T1000 (cell line): ENCODE measurements at regions not wholly inside any gene's neighbourhood (a gene's known extent, or its start where the extent isn't known, plus 50 kb on each side); places are given as distances from the start of the nearest gene placed in this dataset.

Experiments used
- DNase-seq: peaks from one replicate; lab custom pipeline; 2025; ENCODE audit warnings: mixed read lengths; lab: John Stamatoyannopoulos, UW

DNA sequence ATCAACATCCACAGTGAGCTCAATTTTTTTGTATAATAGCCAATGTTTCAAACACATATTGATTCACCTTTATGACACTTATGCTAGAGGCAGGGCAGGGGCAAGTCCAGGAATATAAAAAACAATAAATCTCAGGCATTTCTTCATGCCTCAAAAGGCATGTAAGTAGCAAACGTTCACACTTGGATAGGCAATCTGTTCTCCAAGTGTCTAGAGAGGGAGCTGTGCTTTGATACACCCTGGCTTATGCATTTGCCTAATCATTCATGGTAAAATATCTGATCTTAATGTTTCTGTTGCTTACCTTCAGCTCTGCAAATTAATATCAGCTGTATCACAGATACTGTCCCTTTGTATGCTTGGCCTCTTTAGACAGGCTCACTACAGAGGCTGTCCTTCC lies 464.5 kb upstream of the SETBP1 start:
- DNase-seq = no peak

DNA sequence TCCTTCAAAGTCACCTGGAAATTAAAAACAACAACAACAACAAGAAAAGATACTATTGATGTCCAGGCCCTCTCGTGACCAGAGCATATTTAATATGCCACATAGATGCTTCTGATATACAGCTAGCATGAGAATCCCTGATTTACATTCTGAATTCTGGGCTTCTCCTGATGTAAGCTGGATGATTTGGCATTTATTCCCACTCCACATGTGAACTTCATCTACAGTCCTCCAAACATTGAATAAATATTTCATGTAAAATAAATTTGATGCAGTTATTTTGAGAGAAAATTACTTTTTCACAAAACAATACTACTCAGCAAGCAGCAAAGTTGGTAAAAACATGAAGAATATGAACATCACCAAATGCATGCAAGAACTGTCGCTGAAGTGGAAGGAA lies 453.2 kb upstream of the SETBP1 start:
- DNase-seq = no peak

DNA sequence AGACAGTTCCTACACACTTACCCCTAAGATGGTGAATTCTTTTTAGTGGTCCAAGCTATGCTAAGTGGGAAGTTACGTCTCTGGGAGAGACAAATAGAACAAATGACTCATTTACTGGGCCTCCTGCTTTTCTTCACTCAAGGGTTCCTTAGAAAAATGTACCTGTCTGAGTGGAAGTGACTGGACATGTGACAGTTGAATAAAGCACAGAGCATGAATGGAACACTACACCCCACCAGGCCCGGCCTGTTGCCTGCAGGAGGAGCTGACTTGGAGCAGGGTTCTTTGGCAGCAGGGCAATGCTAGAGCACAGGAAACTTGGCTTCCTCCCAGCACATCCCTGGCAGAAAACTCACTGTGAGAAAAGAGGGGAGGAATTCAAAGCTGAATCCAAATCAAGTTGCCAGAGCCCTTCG lies 451.0 kb upstream of the SETBP1 start:
- no peak for DNase-seq

DNA sequence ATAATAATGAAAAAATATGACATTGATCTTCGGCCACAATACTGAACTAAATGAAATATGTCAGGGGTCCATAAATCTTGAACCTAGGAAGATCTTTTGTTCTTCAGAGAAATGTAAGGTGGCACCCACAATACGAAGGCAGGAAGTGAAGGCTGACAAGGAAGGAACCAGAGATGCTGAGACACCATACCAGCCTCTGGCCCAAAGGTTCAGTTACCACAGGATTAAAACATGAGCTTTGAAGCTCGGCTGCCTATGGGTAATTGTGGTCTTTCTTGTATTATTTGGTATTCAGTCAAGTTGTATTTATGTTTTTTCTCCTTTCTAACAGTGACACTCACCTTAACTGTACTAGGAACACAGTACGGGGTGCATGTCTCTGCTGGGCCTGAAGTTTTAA lies 448.8 kb upstream of the SETBP1 start:
- DNase-seq = no peak

DNA sequence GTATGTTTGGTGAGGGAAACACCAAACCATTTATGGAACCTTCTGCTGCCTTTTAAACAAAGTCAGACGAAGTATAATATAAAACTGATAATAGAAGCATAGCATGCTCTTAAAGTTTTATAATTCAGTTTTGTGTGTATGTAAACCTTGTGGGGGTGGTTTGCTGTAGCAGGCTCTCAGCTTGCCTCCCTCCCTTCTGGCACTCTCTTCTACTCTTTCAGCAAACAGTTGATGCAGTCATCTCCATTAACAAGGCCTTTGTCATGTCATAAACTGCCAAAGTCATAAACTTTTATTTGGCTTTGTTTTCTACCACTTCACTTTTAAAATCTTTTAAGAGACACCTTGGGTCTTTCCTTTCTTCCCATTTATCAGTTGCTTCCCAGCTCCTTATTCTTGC lies 448.2 kb upstream of the SETBP1 start:
- DNase-seq = no peak

DNA sequence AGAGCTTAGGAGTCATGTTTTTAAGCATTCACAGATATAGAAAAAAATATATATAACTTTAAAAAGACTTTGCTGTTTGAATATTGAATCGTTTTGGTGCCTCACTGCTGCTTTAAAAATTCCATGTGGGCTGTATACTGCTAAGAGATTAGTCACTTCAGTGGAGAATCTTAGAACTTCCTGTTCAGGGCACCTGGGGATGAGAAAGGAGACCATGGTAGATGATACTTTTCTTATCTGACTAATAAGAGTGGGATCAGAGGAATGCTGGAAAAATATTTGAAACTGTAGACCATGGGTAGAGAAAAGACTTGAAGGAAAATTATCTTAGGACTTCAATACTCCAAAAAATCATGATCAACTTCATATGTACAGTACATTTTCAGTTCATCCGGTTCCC lies 442.2 kb upstream of the SETBP1 start:
- no peak for DNase-seq

DNA sequence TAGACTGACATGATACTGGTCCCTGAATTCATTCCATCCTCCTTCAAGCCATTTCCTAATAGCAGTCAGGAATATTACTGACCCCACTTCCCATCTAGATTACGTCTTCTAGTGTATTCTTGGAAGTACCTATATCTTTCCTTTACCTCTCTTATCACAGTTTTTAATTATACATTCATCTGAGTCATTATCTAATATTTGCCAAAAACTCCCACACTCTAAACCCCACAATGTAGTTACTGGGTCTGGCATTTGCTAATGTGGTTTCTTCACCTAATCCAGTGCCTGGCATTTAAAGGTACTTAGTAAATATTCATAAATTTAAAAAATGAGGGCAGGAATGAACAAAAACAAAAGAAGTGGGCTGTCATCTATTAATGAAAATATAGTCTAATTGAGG lies 441.8 kb upstream of the SETBP1 start:
- no peak for DNase-seq

DNA sequence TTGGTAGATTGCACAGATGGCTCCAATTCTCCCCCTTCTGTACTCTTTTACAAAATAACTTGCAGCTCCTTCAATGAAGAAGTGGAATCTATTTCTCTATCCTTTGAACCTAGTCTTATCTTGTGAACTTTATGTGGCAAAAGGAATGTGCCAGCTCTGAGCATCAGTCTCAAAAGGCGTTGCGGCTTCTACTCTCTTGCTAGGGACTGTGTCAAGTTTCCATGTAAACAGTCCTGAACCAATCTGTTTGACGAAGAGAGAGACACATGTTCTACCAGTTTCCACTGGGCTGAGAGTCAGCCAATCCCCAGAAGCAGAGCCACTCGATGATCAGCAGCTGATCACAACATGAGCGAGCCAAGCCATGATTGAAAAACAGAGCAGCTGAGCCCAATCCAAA lies 439.7 kb upstream of the SETBP1 start:
- no peak for DNase-seq

DNA sequence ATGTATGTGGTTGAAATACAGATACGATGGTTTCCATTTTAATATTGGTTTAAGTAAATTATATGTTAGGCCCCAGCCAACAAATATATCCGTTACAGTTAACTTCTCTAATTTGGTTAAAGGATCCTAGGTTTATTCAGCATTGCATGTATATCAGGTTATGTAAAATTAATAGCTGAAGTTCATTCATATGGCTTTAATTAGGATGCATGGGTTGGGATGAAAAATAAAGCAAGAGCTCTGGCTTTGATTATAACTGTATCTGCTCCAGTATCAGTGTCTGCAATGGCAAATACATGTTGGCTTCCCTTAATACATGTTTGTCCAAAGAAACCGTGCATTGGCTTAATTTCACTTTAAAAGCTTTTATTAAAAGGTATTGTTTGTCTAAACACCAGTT lies 435.7 kb upstream of the SETBP1 start:
- DNase-seq = no peak

DNA sequence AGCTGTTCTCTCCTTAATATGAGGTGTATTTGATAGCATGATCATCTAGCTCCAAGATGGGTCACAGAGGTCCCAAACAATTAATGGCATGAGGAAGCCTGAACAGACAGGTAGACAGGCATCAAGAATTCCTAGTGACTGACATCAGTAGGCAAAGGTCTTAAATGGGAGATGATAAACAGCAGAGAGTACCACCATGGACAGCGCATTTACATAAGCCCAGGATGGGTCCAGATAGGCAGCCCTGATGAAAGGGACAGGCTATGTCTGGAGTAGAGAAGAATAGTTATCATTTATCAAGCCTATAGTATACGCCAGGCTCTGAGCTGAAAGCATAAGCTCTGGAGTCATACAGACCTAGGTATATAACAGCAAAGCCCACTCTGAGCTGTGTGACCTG lies 434.7 kb upstream of the SETBP1 start:
- no peak for DNase-seq

DNA sequence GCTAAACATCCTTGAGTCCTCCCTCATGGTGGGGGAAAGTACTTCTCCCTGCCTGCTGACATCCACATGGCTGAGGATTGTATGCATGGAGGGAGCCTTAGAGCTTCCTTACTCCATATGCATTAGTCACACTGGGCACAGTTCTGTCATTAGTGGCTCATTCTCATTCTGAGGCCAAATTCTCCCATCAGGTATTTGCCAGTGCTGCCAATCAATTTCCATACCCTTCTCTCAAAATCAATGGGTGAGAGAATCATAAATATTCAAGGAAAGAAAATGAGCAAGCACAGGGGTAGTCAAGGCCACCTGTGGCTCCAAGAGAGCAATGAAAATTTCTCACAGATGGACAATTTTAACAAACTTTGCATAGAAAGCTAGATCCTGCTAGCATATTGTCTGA lies 422.6 kb upstream of the SETBP1 start:
- no peak for DNase-seq

DNA sequence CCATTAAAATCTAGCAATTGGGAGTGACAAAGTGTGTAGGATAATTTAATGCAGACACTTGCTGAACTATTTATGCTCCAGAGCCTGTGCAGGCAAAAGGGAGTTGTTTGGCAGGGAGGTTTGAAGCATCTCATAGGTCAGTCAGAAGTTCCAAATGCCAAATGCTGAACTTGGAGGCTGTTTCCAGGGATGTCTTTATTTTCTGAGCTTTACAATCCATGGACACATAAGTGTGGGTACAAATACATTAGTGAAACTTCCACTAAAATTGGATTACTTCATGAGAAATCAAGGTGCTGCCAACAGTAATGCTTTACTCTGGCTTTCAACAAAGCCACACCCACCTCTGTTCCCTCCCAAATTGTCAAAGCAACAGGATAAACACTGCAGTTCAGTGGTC lies 422.1 kb upstream of the SETBP1 start:
- DNase-seq = no peak

DNA sequence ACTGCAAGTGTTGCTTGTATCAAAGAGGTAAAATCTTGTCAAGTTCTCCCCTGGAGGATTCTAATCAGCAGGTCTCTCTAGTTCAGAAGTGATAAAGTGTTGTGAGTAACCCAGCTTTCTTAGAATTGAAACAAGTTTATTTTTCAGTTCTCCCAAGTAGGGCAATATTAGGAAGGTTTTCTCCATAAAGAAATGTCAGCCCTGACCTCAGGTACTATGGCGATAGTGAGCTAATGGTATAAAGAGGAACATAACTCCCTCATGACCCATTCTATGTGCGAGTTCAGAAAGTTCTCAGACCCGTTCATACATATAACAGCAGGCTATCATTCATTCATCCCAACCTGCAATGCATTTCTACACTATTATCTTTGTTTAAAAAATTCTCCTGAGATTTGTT lies 421.1 kb upstream of the SETBP1 start:
- DNase-seq = no peak

DNA sequence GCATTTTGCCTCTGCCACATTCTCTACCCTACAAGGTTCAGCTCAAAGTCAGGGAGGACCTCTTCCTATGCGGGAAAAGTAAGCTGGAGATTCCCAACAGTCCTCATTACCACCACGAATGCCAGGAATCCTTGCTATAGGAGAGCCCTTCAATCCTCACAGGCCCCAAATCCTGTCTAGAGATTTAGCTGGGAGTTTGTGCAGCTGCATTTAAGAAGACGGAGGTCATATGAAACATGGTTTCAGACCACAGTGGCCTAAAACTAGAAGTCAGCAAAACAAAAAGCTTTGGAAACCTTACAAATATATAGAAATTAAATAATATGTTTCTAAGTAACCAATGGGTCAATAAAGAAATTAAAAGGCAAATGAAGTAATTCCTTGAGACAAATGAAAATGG lies 415.3 kb upstream of the SETBP1 start:
- no peak for DNase-seq

DNA sequence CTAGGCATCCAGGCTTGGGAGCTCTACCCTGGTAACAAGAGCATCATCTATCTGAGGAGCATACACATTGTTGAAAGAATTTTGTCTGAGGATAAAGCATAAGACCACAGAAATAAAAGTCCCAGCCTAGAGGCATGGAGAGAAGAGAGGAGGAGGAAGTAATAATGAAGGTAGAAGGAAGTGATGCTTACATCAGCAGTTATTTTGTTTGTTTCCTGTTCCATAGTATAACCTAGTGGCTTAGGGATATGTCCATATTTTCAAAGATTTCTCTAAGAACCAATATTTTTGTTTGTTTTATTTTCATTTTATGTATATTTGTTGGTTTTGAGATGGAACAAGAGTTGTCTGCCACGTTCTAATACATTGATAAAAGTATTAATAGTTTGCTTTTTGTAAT lies 407.4 kb upstream of the SETBP1 start:
- no peak for DNase-seq

DNA sequence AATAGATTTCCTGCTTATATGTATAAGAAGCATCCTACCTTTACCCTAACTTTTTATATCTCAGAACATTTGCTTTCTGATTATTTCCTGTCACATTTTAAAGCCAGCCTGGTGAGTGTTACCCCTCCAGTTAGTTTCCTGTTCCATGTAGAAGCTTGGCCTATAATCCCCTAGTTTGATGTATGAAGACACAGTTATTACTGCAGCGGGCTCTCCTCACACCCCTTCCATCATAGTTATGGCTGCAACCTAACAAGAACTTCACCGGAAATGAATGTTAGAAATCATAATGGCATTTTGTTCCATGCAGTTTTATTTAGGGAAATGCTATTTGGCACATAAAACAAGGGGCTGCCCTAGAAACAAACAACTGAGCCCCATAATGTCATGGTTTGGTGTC lies 400.2 kb upstream of the SETBP1 start:
- no peak for DNase-seq

DNA sequence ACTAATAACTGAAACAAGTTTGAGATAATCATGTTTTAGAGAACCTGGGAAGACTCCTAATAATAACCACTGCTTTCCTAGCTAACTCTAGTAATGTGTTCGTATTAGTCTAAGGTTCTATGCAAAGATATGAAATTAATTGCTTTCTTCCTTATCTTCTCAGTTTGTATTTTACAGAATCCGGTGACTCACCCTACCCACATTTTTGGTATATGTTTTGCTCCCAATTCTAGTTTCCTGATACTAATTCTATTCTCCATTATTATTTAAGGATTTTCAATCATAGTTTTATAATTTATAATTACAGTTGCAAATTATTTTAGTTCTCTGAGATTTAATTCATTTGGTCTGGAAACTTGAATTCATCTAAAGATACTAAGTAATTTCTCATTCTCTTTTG lies 394.6 kb upstream of the SETBP1 start:
- DNase-seq = no peak

DNA sequence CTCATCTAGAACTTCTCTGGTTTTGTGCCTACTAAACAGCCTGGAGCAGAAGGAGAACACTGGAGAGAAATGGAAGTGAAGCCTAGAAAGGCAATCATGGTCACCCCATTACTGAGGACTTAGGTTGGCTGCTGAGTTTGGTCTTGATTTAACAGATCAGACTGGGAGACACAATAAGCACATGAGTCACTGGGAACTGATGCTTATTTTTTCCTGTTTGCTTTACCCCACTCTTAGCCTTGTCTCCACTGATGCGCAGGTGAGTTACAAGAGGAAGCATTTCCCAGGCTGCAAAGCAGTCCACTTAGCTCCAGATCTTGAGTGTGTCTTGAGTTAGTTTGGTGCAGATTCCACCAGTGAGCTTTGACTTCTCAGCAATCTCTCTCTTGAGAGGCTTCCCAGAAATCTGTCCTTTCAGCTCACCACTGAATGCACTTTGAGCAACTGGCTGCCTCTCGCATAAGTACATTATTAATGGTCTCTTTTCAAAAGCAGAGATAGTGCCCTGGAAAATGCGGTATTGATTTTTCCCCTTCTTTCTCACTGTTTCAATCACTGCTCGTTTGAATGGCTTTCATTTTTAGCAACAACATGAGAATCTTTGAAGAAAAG lies 390.2 kb upstream of the SETBP1 start:
- no peak for DNase-seq

DNA sequence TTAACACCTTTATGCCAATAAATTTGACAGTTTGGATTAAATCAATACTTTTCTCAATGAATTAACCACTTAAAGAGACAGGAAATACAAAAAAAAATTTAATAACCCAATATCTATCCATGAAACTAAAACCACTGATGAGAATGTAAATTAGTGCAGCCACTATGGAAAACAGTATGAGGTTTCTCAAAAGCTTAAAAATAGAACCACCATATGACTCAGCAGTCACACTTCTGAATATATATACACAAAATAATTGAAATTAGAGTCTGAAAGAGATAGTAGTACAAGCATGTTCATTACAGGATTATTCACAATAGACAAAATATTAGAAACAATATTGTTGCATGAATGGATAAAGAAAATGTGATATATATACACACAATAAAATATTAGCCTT lies 382.1 kb upstream of the SETBP1 start:
- DNase-seq = no peak

DNA sequence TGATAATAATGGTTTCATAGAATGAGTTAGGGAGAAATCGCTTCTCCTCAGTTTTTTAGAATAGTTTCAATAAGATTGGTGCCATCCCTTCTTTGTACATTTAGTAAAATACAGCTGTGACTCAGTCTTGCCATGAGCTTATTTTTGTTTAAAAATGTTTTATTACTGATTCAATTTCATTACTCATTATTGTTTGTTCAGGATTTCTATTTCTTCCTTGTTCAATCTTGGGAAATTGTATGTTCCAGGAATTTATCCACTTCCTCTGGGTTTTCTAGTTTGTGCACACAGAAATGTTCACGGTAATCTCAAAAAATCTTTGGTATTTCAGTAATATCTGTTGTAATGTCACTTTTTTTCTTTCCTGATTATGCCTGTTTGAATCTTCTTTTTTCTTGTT lies 371.5 kb upstream of the SETBP1 start:
- DNase-seq = no peak

DNA sequence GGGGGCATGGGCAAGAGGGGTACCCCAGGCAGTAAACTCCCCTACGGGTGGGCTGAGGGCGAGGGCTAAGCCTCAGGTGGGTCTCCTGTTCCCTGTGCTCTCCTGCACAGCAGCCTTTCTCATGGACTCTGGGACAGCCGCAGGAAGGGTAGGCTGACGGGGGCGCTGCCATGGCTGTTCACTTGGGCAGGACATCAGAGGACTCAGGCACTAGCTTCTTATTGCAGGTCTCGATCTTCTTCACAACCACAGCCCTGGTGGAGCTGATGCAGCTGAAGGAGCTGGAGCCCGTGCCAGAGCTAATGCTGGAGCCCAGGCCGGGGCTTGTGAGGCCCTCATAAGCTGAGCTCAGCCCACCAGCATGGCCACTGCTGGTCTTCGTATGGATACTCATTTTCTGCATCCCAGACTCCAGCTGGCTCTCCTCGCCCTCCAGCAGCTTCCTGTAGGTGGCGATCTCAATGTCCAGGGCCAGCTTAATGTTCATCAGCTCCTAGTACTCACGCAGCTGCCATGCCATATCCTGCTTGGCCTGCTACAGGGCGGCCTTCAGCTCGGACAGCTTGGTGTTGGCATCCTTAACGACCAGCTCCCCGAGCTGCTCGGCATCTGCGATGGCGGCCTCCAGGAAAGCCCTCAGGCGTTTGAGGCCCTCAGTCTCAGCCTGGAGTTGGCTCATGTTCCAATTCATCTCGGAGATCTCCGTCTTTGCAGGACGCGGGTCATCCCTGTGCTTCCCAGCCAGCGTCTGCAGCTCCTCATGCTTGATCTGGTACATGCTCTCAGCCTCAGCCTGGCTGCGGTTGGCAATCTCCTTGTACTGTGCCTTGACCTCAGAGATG lies 359.8 kb upstream of the SETBP1 start:
- DNase-seq = no peak

DNA sequence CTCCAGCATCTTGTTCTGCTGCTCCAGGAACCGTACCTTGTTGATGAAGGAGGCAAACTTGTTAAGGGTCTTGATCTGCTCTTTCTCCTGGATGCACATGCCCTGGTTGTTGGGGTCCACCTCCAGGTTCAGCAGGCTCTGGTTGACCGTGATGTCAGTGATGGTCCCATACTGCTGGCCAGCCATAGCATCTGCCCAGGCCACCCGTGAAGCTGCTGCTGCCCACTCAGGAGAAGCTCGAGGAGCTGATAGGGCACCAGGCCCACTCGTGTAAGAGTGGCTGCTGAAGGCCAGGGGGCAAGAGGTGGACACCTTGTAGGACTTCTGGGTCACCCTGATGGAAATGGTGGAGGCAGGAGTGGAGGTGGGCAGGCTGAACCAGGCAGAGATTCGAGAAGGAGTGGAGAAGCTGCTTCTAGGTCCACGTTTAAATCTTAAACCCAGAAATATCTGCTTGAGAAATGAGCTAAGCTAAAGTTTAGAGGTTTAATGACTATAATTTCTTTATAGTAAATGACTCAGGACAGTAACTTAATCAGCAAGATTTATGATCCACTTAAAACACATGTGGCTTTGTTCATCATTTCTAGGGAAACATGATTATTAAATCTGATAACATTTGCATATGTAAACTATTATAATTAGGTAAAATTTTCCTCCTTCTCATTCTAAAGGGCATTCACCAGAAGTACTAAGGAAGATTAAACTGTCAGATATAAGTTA lies 358.7 kb upstream of the SETBP1 start:
- no peak for DNase-seq

DNA sequence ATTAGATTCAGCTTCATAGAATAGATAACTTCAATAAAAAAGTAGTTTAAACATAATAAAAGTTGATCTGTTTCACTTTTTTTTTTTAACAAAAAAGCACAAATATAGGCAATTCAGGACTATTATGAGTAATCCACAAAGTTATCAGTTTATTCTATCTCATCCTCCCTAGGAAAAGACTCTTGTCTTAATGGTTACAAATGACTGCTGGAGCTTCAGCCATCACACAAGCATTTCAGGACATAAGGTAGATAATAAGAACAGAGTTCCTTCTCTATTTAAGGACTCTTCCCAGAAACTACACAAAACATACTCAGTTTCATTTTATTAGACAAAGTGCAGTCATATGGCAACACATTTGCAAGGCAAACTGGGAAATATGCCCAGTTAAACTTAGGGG lies 357.6 kb upstream of the SETBP1 start:
- no peak for DNase-seq
